WTC11 (cell line): ENCODE measurements at regions not wholly inside any gene's neighbourhood (a gene's known extent, or its start where the extent isn't known, plus 50 kb on each side); places are given as distances from the start of the nearest gene placed in this dataset.

Experiments used
- ATAC-seq: fragments of 200-7000 bp; cut with Tn5 transposase; 2 replicates; pipeline ENCODE4 v1.10.0; 2021; ENCODE audit warnings: mild to moderate bottlenecking, moderate library complexity
- CTCF ChIA-PET: fragments of 300-600 bp; sonication (Branson Sonifier 250); formaldehyde crosslinking; loops from one replicate; lab custom pipeline; 2021; ENCODE audit warnings: antibody characterized with exemption; lab: Charles Lee
- POLR2A ChIA-PET: fragments of 350-600 bp; sonication (Branson Sonifier 250); formaldehyde crosslinking; loops from one replicate; lab custom pipeline; 2021; ENCODE audit warnings: antibody characterized with exemption; lab: Charles Lee
- DNase-seq: peaks from one replicate; pipeline ENCODE4 v3.0.0; 2021; ENCODE audit warnings: low spot score
- H3K27ac Mint-ChIP-seq: 2 replicates; pipeline ENCODE4 v1.8.0; 2021; ENCODE audit warnings: mixed read lengths
- H3K27me3 Mint-ChIP-seq: 2 replicates; pipeline ENCODE4 v1.8.0; 2021; ENCODE audit warnings: low read depth, mild to moderate bottlenecking, moderate library complexity, mixed read lengths
- H3K36me3 Mint-ChIP-seq: 2 replicates; pipeline ENCODE4 v1.8.0; 2021; ENCODE audit warnings: mixed read lengths
- H3K4me1 Mint-ChIP-seq: 2 replicates; pipeline ENCODE4 v1.8.0; 2022; ENCODE audit warnings: mixed read lengths
- H3K4me3 Mint-ChIP-seq: 2 replicates; pipeline ENCODE4 v1.8.0; 2021; ENCODE audit warnings: mild to moderate bottlenecking, moderate library complexity, mixed read lengths
- H3K9me3 Mint-ChIP-seq: 2 replicates; pipeline ENCODE4 v1.8.0; 2021; ENCODE audit warnings: mixed read lengths
- CBFB ChIP-seq: sonication (generic); formaldehyde crosslinking; IDR thresholded peaks from 2 replicates; pipeline ENCODE4 v1.8.1; 2022; ENCODE audit warnings: mild to moderate bottlenecking, low read depth, missing genetic modification reagents
- E2F1 ChIP-seq: sonication (generic); formaldehyde crosslinking; IDR thresholded peaks from 2 replicates; pipeline ENCODE4 v1.8.0; 2022; ENCODE audit warnings: mild to moderate bottlenecking, missing genetic modification reagents
- ERG ChIP-seq: fragments of 250-450 bp; sonication (Bioruptor Pico); IDR thresholded peaks from 2 replicates; pipeline ENCODE4 v1.8.0; 2021; ENCODE audit warnings: mild to moderate bottlenecking
- ETV6 ChIP-seq: sonication (generic); formaldehyde crosslinking; IDR thresholded peaks from 2 replicates; pipeline ENCODE4 v1.8.1; 2022; ENCODE audit warnings: mild to moderate bottlenecking, missing genetic modification reagents
- FOXJ3 ChIP-seq: sonication (generic); formaldehyde crosslinking; IDR thresholded peaks from 2 replicates; pipeline ENCODE4 v1.9.0; 2021; ENCODE audit warnings: missing genetic modification reagents, mild to moderate bottlenecking, borderline replicate concordance
- FOXK1 ChIP-seq: sonication (generic); formaldehyde crosslinking; IDR thresholded peaks from 2 replicates; pipeline ENCODE4 v1.8.0; 2022; ENCODE audit warnings: mild to moderate bottlenecking, moderate library complexity, missing genetic modification reagents
- GTF2I ChIP-seq: fragments of 250-450 bp; sonication (Bioruptor Pico); conservative IDR thresholded peaks from 2 replicates; pipeline ENCODE4 v1.4.0; 2021; ENCODE audit warnings: mild to moderate bottlenecking
- HMGXB4 ChIP-seq: sonication (generic); formaldehyde crosslinking; IDR thresholded peaks from 2 replicates; pipeline ENCODE4 v1.8.1; 2023; ENCODE audit warnings: mild to moderate bottlenecking, moderate library complexity, missing genetic modification reagents
- IRF2 ChIP-seq: sonication (generic); formaldehyde crosslinking; IDR thresholded peaks from 2 replicates; pipeline ENCODE4 v1.8.0; 2022; ENCODE audit warnings: low read depth, missing genetic modification reagents, borderline replicate concordance
- JAZF1 ChIP-seq: fragments of 250-450 bp; sonication (Bioruptor Pico); IDR thresholded peaks from 2 replicates; pipeline ENCODE4 v1.9.0; 2021; ENCODE audit warnings: moderate library complexity, mild to moderate bottlenecking, inconsistent platforms
- MLX ChIP-seq: sonication (generic); formaldehyde crosslinking; IDR thresholded peaks from 2 replicates; pipeline ENCODE4 v1.8.1; 2023; ENCODE audit warnings: mild to moderate bottlenecking, missing genetic modification reagents, moderate library complexity
- NR1H2 ChIP-seq: sonication (generic); formaldehyde crosslinking; IDR thresholded peaks from 2 replicates; pipeline ENCODE4 v1.9.0; 2021; ENCODE audit warnings: mild to moderate bottlenecking, moderate library complexity, missing genetic modification reagents
- PREB ChIP-seq: sonication (generic); formaldehyde crosslinking; IDR thresholded peaks from 2 replicates; pipeline ENCODE4 v1.8.1; 2022; ENCODE audit warnings: mild to moderate bottlenecking, missing genetic modification reagents, moderate library complexity, borderline replicate concordance
- SMAD4 ChIP-seq: sonication (generic); formaldehyde crosslinking; IDR thresholded peaks from 2 replicates; pipeline ENCODE4 v1.8.0; 2022; ENCODE audit warnings: mild to moderate bottlenecking, missing genetic modification reagents
- SP1 ChIP-seq: sonication (generic); formaldehyde crosslinking; conservative IDR thresholded peaks from 2 replicates; pipeline ENCODE4 v1.8.1; 2022; ENCODE audit warnings: missing genetic modification reagents
- STAT6 ChIP-seq: sonication (generic); formaldehyde crosslinking; conservative IDR thresholded peaks from 2 replicates; pipeline ENCODE4 v1.8.1; 2023; ENCODE audit warnings: mild to moderate bottlenecking, low read depth, missing genetic modification reagents, moderate library complexity
- TP53 ChIP-seq: sonication (generic); formaldehyde crosslinking; IDR thresholded peaks from 2 replicates; pipeline ENCODE4 v1.8.1; 2023; ENCODE audit warnings: mild to moderate bottlenecking, missing genetic modification reagents
- ZNF219 ChIP-seq: sonication (generic); formaldehyde crosslinking; IDR thresholded peaks from 2 replicates; pipeline ENCODE4 v1.8.0; 2023; ENCODE audit warnings: missing genetic modification reagents, mild to moderate bottlenecking, borderline replicate concordance
- ZNF263 ChIP-seq: sonication (generic); formaldehyde crosslinking; IDR thresholded peaks from 2 replicates; pipeline ENCODE4 v1.8.1; 2022; ENCODE audit warnings: low read depth, mild to moderate bottlenecking, moderate library complexity, missing genetic modification reagents
- ZNF317 ChIP-seq: sonication (generic); formaldehyde crosslinking; IDR thresholded peaks from 2 replicates; pipeline ENCODE4 v1.8.1; 2023; ENCODE audit warnings: low read depth, mild to moderate bottlenecking, moderate library complexity, missing genetic modification reagents, borderline replicate concordance
- ZNF425 ChIP-seq: fragments of 250-450 bp; sonication (Bioruptor Pico); conservative IDR thresholded peaks from 2 replicates; pipeline ENCODE4 v1.9.0; 2021; ENCODE audit warnings: mild to moderate bottlenecking
- ZNF512 ChIP-seq: sonication (generic); formaldehyde crosslinking; IDR thresholded peaks from 2 replicates; pipeline ENCODE4 v1.8.1; 2022; ENCODE audit warnings: missing genetic modification reagents, borderline replicate concordance

- H3K27ac Mint-ChIP-seq: no peak overlapping the region
- TF ChIP-seq NR1H2 (CRISPR knock-in tag) (no peak), ERG (CRISPR knock-in tag) (no peak), SP1 (CRISPR knock-in tag) (no peak), FOXJ3 (CRISPR knock-in tag) (no peak), SMAD4 (CRISPR knock-in tag) (no peak)
- H3K9me3 Mint-ChIP-seq: no peaks in the 10 kb centered on the region
- peaks cover 18% of the 10 kb centered on the region for H3K4me1 Mint-ChIP-seq
- ChIA-PET POLR2A (no interaction called here), CTCF (no interaction called here)
- H3K27me3 Mint-ChIP-seq: no peaks in the 10 kb centered on the region
- no peaks in the 10 kb centered on the region for H3K36me3 Mint-ChIP-seq
- DNase-seq (no peak), ATAC-seq (peak; percentile 30; the same call in 1 of the 2 replicates)
- no peak overlapping the region for H3K4me3 Mint-ChIP-seq
Observed at GRCh38 chr6:90709431-90709996, 122.6 kb upstream of the MAP3K7 start.

GRCh38 chr6:90708206-90708737 is 121.4 kb upstream of the MAP3K7 start:
- ATAC-seq (no peak), DNase-seq (no peak)
- Mint-ChIP-seq H3K36me3 (no peaks in the 10 kb centered on the region), H3K4me3 (no peak overlapping the region), H3K9me3 (no peaks in the 10 kb centered on the region), H3K27ac (0 out of 2 replicates have a peak overlapping the region, but pooled peaks have one; percentile 33), H3K27me3 (no peaks in the 10 kb centered on the region), H3K4me1 (peaks cover 23% of the 10 kb centered on the region)
- POLR2A ChIA-PET: no interaction called here
- CTCF ChIA-PET: interaction anchor here (0.6 kb wide), 2 partner anchors 99 to 465 kb away, joined by 4 read pairs; no protein-coding TSS in a partner anchor
- no peak for TF ChIP-seq ZNF263 (CRISPR knock-in tag)
- TF ChIP-seq PREB: no peak
- TF ChIP-seq ZNF425 (CRISPR knock-in tag): no peak
- TF ChIP-seq IRF2 (CRISPR knock-in tag): no peak
- no peak for TF ChIP-seq TP53 (CRISPR knock-in tag)
- no peak for TF ChIP-seq FOXK1 (CRISPR knock-in tag)
- TF ChIP-seq JAZF1 (CRISPR knock-in tag): no peak
- TF ChIP-seq GTF2I (CRISPR knock-in tag): no peak
- no peak for TF ChIP-seq STAT6
- no peak for TF ChIP-seq CBFB
- no peak for TF ChIP-seq ZNF219 (CRISPR knock-in tag)
- TF ChIP-seq ZNF512 (CRISPR knock-in tag): no peak
- no peak for TF ChIP-seq HMGXB4 (CRISPR knock-in tag)
- TF ChIP-seq ETV6 (CRISPR knock-in tag): no peak
- no peak for TF ChIP-seq ZNF317 (CRISPR knock-in tag)
- no peak for TF ChIP-seq MLX (CRISPR knock-in tag)
- TF ChIP-seq E2F1: no peak
